Gastrocnemius medialis (tissue), 4 donors: ENCODE measurements at regions not wholly inside any gene's neighbourhood (a gene's known extent, or its start where the extent isn't known, plus 50 kb on each side); places are given as distances from the start of the nearest gene placed in this dataset.

Source experiments
- ATAC-seq, 2 donors: fragments of 150-250 bp; one replicate each; pipeline ENCODE4 v1.9.1; 2016
- DNase-seq, 2 donors: peaks; one replicate each; pipeline ENCODE4 v3.0.0-alpha.2; 2019
- H3K27ac ChIP-seq, 4 donors: fragments of 200-600 bp; sonication (generic); 1 replicate in 1 of 4; 2 replicates in 3 of 4; pipeline ENCODE4 v1.5.1; 2016 to 2018; ENCODE audit warnings: mild to moderate bottlenecking in 2 of 4, moderate library complexity in 1 of 4
- H3K27me3 ChIP-seq, 3 donors: fragments of 200-600 bp; sonication (generic) in 2 of 3; 1 replicate in 1 of 3; 2 replicates in 2 of 3; pipeline versions ENCODE4 v1.5.1 to v1.6.0; 2016 to 2019; ENCODE audit warnings: mild to moderate bottlenecking in 1 of 3, moderate library complexity in 1 of 3
- H3K36me3 ChIP-seq, 2 donors: fragments of 200-600 bp; sonication (generic) in 1 of 2; one replicate each; pipeline ENCODE4 v1.5.1; 2017 to 2018
- H3K4me1 ChIP-seq, 2 donors: fragments of 200-600 bp; sonication (generic) in 1 of 2; one replicate each; pipeline ENCODE4 v1.5.1; 2016 to 2017; ENCODE audit warnings: mild to moderate bottlenecking in 2 of 2
- H3K4me3 ChIP-seq, 4 donors: fragments of 200-600 bp; sonication (generic) in 3 of 4; 1 replicate in 1 of 4; 2 replicates in 3 of 4; pipeline ENCODE4 v1.5.1; 2016 to 2019; ENCODE audit warnings: mild to moderate bottlenecking in 2 of 4
- H3K9me3 ChIP-seq, 3 donors: fragments of 200-600 bp; sonication (generic) in 2 of 3; 1 replicate in 1 of 3; 2 replicates in 2 of 3; pipeline ENCODE4 v1.5.1; 2016 to 2019
- POLR2A ChIP-seq, 2 donors: fragments of 450-650 bp; IDR thresholded peaks; one replicate each; pipeline ENCODE4 v1.6.1; 2017; ENCODE audit warnings: antibody characterized with exemption in 2 of 2, mild to moderate bottlenecking in 2 of 2, moderate library complexity in 2 of 2
- in situ Hi-C, 4 donors: fragments of 200-750 bp; cut with MboI; loops; one replicate each; pipeline versions ENCODE4 v1.15.0 to v1.8.0; 2017; ENCODE audit warnings: low sequenced_read_pairs in 4 of 4
- intact Hi-C: fragments of 100-400 bp; cut with DNase I; formaldehyde crosslinking; loops from one replicate; pipeline ENCODE4 v1.15.1; 2023; ENCODE audit warnings: low total_unique reads
- TF ChIP-seq, protein P1 (sequence below), 5 experiments: fragments of 450-650 bp in 3 of 5; fragments of 200-600 bp in 2 of 5; sonication (generic) in 2 of 5; IDR thresholded peaks in 4 of 5; conservative IDR thresholded peaks in 1 of 5; 1 replicate in 4 of 5; 2 replicates in 1 of 5; pipeline ENCODE4 v1.5.1; 2016 to 2019; ENCODE audit warnings: antibody characterized with exemption in 5 of 5, mild to moderate bottlenecking in 3 of 5, moderate library complexity in 3 of 5

GRCh38 chr4:63556332-63556731 is 852.9 kb downstream of the TECRL start:
- in situ Hi-C loops (no loop called here), intact Hi-C loops (no loop called here)
- no peak overlapping the region for H3K4me3 ChIP-seq
- ATAC-seq (no peak), DNase-seq (no peak)
- no peaks in the 10 kb centered on the region for H3K4me1 ChIP-seq
- H3K9me3 ChIP-seq: no peaks in the 10 kb centered on the region
- H3K36me3 ChIP-seq: no peaks in the 10 kb centered on the region
- H3K27me3 ChIP-seq: no peaks in the 10 kb centered on the region
- no peak for TF ChIP-seq POLR2A (IDR thresholded peaks at IDR 0.05)
- TF ChIP-seq, protein P1, sequence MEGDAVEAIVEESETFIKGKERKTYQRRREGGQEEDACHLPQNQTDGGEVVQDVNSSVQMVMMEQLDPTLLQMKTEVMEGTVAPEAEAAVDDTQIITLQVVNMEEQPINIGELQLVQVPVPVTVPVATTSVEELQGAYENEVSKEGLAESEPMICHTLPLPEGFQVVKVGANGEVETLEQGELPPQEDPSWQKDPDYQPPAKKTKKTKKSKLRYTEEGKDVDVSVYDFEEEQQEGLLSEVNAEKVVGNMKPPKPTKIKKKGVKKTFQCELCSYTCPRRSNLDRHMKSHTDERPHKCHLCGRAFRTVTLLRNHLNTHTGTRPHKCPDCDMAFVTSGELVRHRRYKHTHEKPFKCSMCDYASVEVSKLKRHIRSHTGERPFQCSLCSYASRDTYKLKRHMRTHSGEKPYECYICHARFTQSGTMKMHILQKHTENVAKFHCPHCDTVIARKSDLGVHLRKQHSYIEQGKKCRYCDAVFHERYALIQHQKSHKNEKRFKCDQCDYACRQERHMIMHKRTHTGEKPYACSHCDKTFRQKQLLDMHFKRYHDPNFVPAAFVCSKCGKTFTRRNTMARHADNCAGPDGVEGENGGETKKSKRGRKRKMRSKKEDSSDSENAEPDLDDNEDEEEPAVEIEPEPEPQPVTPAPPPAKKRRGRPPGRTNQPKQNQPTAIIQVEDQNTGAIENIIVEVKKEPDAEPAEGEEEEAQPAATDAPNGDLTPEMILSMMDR (IDR thresholded peaks at IDR 0.05 in 4 of 5, conservative IDR thresholded peaks at IDR 0.05 in 1 of 5): no peak
- no peak overlapping the region for H3K27ac ChIP-seq

- no peak overlapping the region for H3K27ac ChIP-seq
- TF ChIP-seq POLR2A (IDR thresholded peaks at IDR 0.05): no peak
- TF ChIP-seq, protein P1 (IDR thresholded peaks at IDR 0.05 in 4 of 5, conservative IDR thresholded peaks at IDR 0.05 in 1 of 5): no peak
- no peak overlapping the region for H3K4me3 ChIP-seq
- no peaks in the 10 kb centered on the region for H3K36me3 ChIP-seq
- no peak for DNase-seq
- H3K9me3 ChIP-seq: no peaks in the 10 kb centered on the region
- H3K4me1 ChIP-seq: no peaks in the 10 kb centered on the region
- no peaks in the 10 kb centered on the region for H3K27me3 ChIP-seq
- no peak for ATAC-seq
- intact Hi-C loops: no loop called here
- in situ Hi-C loops: no loop called here
These were observed 856.1 kb downstream of the TECRL start for GRCh38 chr4:63553123-63553522.

GRCh38 chr4:63541828-63542227 is 867.4 kb downstream of the TECRL start:
- in situ Hi-C loops (no loop called here), intact Hi-C loops (no loop called here)
- no peaks in the 10 kb centered on the region for H3K4me1 ChIP-seq
- TF ChIP-seq, protein P1 (IDR thresholded peaks at IDR 0.05 in 4 of 5, conservative IDR thresholded peaks at IDR 0.05 in 1 of 5): no peak
- no peak for TF ChIP-seq POLR2A (IDR thresholded peaks at IDR 0.05)
- no peak for ATAC-seq
- H3K27me3 ChIP-seq: no peaks in the 10 kb centered on the region
- no peaks in the 10 kb centered on the region for H3K36me3 ChIP-seq
- no peak overlapping the region for H3K4me3 ChIP-seq
- no peak overlapping the region for H3K27ac ChIP-seq
- H3K9me3 ChIP-seq: no peaks in the 10 kb centered on the region
- DNase-seq: no peak

GRCh38 chr4:63529581-63530337 is 879.5 kb downstream of the TECRL start:
- no peaks in the 10 kb centered on the region for H3K4me1 ChIP-seq
- TF ChIP-seq, protein P1 (IDR thresholded peaks at IDR 0.05 in 4 of 5, conservative IDR thresholded peaks at IDR 0.05 in 1 of 5): no peak
- TF ChIP-seq POLR2A (IDR thresholded peaks at IDR 0.05): no peak
- ATAC-seq: no peak
- H3K9me3 ChIP-seq: no peaks in the 10 kb centered on the region
- no peaks in the 10 kb centered on the region for H3K27me3 ChIP-seq
- H3K27ac ChIP-seq: no peak overlapping the region
- intact Hi-C loops: no loop called here
- DNase-seq: no peak
- no peak overlapping the region for H3K4me3 ChIP-seq
- in situ Hi-C loops: no loop called here
- no peaks in the 10 kb centered on the region for H3K36me3 ChIP-seq
